Suprapubic skin (tissue), 4 donors: ENCODE measurements at regions not wholly inside any gene's neighbourhood (a gene's known extent, or its start where the extent isn't known, plus 50 kb on each side); places are given as distances from the start of the nearest gene placed in this dataset.

Experiments used
- DNase-seq, 2 donors: peaks; one replicate each; pipeline ENCODE4 v3.0.0-alpha.2; 2019; ENCODE audit warnings: low spot score in 2 of 2
- H3K27ac ChIP-seq: fragments of 200-600 bp; sonication (generic); one replicate; pipeline ENCODE4 v1.5.1; 2019
- H3K27me3 ChIP-seq: fragments of 200-600 bp; sonication (generic); one replicate; pipeline ENCODE4 v1.5.1; 2019
- H3K36me3 ChIP-seq: fragments of 200-600 bp; sonication (generic); one replicate; pipeline ENCODE4 v1.5.1; 2019
- H3K4me1 ChIP-seq: fragments of 200-600 bp; sonication (generic); one replicate; pipeline ENCODE4 v1.5.1; 2019
- H3K4me3 ChIP-seq: fragments of 200-600 bp; sonication (generic); one replicate; pipeline ENCODE4 v1.5.1; 2019; ENCODE audit warnings: mild to moderate bottlenecking
- H3K9me3 ChIP-seq: fragments of 200-600 bp; sonication (generic); one replicate; pipeline ENCODE4 v1.5.1; 2019
- CTCF ChIP-seq, 2 donors: fragments of 200-600 bp in 1 of 2; fragments of 450-650 bp in 1 of 2; sonication (generic) in 1 of 2; IDR thresholded peaks; one replicate each; pipeline ENCODE4 v1.5.1; 2016 to 2019; ENCODE audit warnings: antibody characterized with exemption in 2 of 2, mild to moderate bottlenecking in 1 of 2, moderate library complexity in 1 of 2
- EP300 ChIP-seq: sonication (generic); formaldehyde crosslinking; IDR thresholded peaks from one replicate; pipeline ENCODE4 v1.6.1; 2017; ENCODE audit warnings: antibody characterized with exemption
- POLR2A ChIP-seq, 2 donors: fragments of 450-650 bp; IDR thresholded peaks; one replicate each; pipeline ENCODE4 v1.6.1; 2017; ENCODE audit warnings: antibody characterized with exemption in 2 of 2, mild to moderate bottlenecking in 2 of 2, moderate library complexity in 2 of 2
- POLR2AphosphoS5 ChIP-seq, 3 donors: sonication (generic); formaldehyde crosslinking; IDR thresholded peaks; one replicate each; pipeline ENCODE4 v1.6.1; 2017; ENCODE audit warnings: antibody characterized with exemption in 3 of 3
- WGBS: methylation state at CpG from one replicate; pipeline ENCODE4 v1.1.5; 2018; 5-methylcytosine and 5-hydroxymethylcytosine counted together

- H3K4me1 ChIP-seq, result no peaks in the 10 kb centered on the region
- TF ChIP-seq EP300, result no peak
- TF ChIP-seq CTCF (IDR thresholded peaks at IDR 0.05), result no peak
- TF ChIP-seq POLR2A (IDR thresholded peaks at IDR 0.05), result no peak
- no peak for TF ChIP-seq POLR2AphosphoS5 (IDR thresholded peaks at IDR 0.05)
- H3K9me3 ChIP-seq, result no peaks in the 10 kb centered on the region
- peaks cover 4% of the 10 kb centered on the region for H3K27me3 ChIP-seq
- DNase-seq, result no peak
- no peaks in the 10 kb centered on the region for H3K36me3 ChIP-seq
- H3K27ac ChIP-seq, result no peak overlapping the region
- H3K4me3 ChIP-seq, result no peak overlapping the region
- WGBS, result 34% methylated on average over 2 of the region's 2 CpGs
These were observed 52.1 kb upstream of the AKT3 start for GRCh38 chr1:243902100-243902499.
